ENCODE measurements at regions not wholly inside any gene's neighbourhood (a gene's known extent, or its start where the extent isn't known, plus 50 kb on each side); places are given as distances from the start of the nearest gene placed in this dataset.

DNA sequence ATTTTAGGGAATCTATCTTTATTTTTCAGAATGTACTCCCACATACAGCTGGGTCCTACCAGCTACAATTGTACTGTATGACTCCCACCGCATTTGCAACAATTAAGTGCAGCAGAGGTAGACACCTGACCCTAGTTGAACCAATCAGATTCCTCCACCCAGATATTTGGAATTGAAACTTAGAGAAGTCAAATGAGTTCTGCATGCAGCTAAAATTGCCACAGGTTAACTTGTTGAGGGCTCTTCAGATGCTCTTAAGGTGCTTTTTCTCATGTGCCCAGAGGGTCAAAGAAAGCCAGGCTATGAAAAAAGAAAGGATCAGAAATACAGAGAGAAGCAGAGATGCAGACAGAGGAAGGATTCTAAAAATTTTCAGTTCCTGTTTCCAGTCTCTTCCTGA is 68.0 kb upstream of the TES start:
- BruUV-seq (replicated peaks), result no TSS peak
- WGBS (ENCODE audit: low lambda C conversion rate), result 50% methylated on average over 1 of the region's 1 CpG
- intact Hi-C loops (cut with micrococcal nuclease; ENCODE audit: unreplicated experiment), result no loop called here
- Histone ChIP-seq H2AFZ (ENCODE audit: low read length) (no peak overlapping the region), H3K4me2 (ENCODE audit: low read depth, low read length) (no peak overlapping the region), H3K9me3 (ENCODE audit: low read length) (no peaks in the 10 kb centered on the region), H3K36me3 (replicated peaks in 1 of 2; ENCODE audit: control insufficient read depth in 1 of 2, insufficient read depth in 2 of 2, low read length in 2 of 2) (no peaks in the 10 kb centered on the region), H3K4me3 (replicated peaks in 1 of 3; ENCODE audit: insufficient read depth in 1 of 3, low read depth in 2 of 3, low read length in 3 of 3) (no peak overlapping the region), H3K27me3 (ENCODE audit: control insufficient read depth in 1 of 2, insufficient read depth in 2 of 2, low read length in 2 of 2) (0 out of 5 replicates have a peak, but pooled peaks cover 2 to 3% of the 10 kb centered on the region in 2 experiments), H3K9ac (ENCODE audit: insufficient read depth, low read depth, low read length) (no peak overlapping the region), H3K4me1 (ENCODE audit: insufficient read depth, low read length) (peaks cover 13% of the 10 kb centered on the region), H4K20me1 (ENCODE audit: insufficient read depth, low read length) (no peaks in the 10 kb centered on the region), H3K27ac (ENCODE audit: extremely low read length, insufficient read depth, low read length) (no peak overlapping the region), H3K79me2 (ENCODE audit: insufficient read depth, low read length) (no peaks in the 10 kb centered on the region)
- TF ChIP-seq HINFP (CRISPR knock-in tag; IDR thresholded peaks at IDR 0.05; ENCODE audit: low read depth), result no peak
- no peak for TF ChIP-seq ZNF792 (CRISPR knock-in tag; IDR thresholded peaks at IDR 0.05)
- TF ChIP-seq, protein P1, sequence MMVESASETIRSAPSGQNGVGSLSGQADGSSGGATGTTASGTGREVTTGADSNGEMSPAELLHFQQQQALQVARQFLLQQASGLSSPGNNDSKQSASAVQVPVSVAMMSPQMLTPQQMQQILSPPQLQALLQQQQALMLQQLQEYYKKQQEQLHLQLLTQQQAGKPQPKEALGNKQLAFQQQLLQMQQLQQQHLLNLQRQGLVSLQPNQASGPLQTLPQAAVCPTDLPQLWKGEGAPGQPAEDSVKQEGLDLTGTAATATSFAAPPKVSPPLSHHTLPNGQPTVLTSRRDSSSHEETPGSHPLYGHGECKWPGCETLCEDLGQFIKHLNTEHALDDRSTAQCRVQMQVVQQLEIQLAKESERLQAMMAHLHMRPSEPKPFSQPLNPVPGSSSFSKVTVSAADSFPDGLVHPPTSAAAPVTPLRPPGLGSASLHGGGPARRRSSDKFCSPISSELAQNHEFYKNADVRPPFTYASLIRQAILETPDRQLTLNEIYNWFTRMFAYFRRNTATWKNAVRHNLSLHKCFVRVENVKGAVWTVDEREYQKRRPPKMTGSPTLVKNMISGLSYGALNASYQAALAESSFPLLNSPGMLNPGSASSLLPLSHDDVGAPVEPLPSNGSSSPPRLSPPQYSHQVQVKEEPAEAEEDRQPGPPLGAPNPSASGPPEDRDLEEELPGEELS (CRISPR knock-in tag; IDR thresholded peaks at IDR 0.05), result no peak
- no peak for TF ChIP-seq ZNF615 (CRISPR knock-in tag; IDR thresholded peaks at IDR 0.05; ENCODE audit: borderline replicate concordance)
- CTCF ChIA-PET (ENCODE audit: low intra/inter-chr PET ratio, low total read pairs), result no interaction called here
- FAIRE-seq, result no peak
- in situ Hi-C loops (cut with HindIII; ENCODE audit: extremely low pct_ligation_motif_present, low pct_unique_long_range_greater_than_20kb), result no loop called here
- DNase-seq (ENCODE audit: low spot score), result no peak
- POLR2A ChIA-PET, result no interaction called here
- ATAC-seq, result no peak

GRCh38 chr7:116142850-116143249 is 67.5 kb upstream of the TES start:
- ChIA-PET POLR2A (no interaction called here), CTCF (ENCODE audit: low intra/inter-chr PET ratio, low total read pairs) (interaction anchor here (1.4 kb wide), 1 partner anchor 93 kb away, joined by 3 read pairs; no protein-coding TSS in a partner anchor)
- H4K20me1 ChIP-seq (ENCODE audit: insufficient read depth, low read length), result no peaks in the 10 kb centered on the region
- DNase-seq (ENCODE audit: low spot score) (no peak), FAIRE-seq (no peak), ATAC-seq (no peak)
- peaks cover 13% of the 10 kb centered on the region for H3K4me1 ChIP-seq (ENCODE audit: insufficient read depth, low read length)
- H3K9me3 ChIP-seq (ENCODE audit: low read length), result no peaks in the 10 kb centered on the region
- H3K27me3 ChIP-seq (ENCODE audit: control insufficient read depth in 1 of 2, insufficient read depth in 2 of 2, low read length in 2 of 2), result 0 out of 5 replicates have a peak, but pooled peaks cover 2 to 3% of the 10 kb centered on the region in 2 experiments
- H3K4me3 ChIP-seq (replicated peaks in 1 of 3; ENCODE audit: insufficient read depth in 1 of 3, low read depth in 2 of 3, low read length in 3 of 3), result no peak overlapping the region
- no peak overlapping the region for H3K9ac ChIP-seq (ENCODE audit: insufficient read depth, low read depth, low read length)
- no peak overlapping the region for H3K27ac ChIP-seq (ENCODE audit: extremely low read length, insufficient read depth, low read length)
- WGBS (ENCODE audit: low lambda C conversion rate), result 48% methylated on average over 6 of the region's 6 CpGs
- H3K79me2 ChIP-seq (ENCODE audit: insufficient read depth, low read length), result no peaks in the 10 kb centered on the region
- intact Hi-C loops (cut with micrococcal nuclease; ENCODE audit: unreplicated experiment) (no loop called here), in situ Hi-C loops (cut with HindIII; ENCODE audit: extremely low pct_ligation_motif_present, low pct_unique_long_range_greater_than_20kb) (no loop called here)
- no peak overlapping the region for H3K4me2 ChIP-seq (ENCODE audit: low read depth, low read length)
- no peaks in the 10 kb centered on the region for H3K36me3 ChIP-seq (replicated peaks in 1 of 2; ENCODE audit: control insufficient read depth in 1 of 2, insufficient read depth in 2 of 2, low read length in 2 of 2)
- no TSS peak for BruUV-seq (replicated peaks)
- H2AFZ ChIP-seq (ENCODE audit: low read length), result no peak overlapping the region
- TF ChIP-seq, protein P2, sequence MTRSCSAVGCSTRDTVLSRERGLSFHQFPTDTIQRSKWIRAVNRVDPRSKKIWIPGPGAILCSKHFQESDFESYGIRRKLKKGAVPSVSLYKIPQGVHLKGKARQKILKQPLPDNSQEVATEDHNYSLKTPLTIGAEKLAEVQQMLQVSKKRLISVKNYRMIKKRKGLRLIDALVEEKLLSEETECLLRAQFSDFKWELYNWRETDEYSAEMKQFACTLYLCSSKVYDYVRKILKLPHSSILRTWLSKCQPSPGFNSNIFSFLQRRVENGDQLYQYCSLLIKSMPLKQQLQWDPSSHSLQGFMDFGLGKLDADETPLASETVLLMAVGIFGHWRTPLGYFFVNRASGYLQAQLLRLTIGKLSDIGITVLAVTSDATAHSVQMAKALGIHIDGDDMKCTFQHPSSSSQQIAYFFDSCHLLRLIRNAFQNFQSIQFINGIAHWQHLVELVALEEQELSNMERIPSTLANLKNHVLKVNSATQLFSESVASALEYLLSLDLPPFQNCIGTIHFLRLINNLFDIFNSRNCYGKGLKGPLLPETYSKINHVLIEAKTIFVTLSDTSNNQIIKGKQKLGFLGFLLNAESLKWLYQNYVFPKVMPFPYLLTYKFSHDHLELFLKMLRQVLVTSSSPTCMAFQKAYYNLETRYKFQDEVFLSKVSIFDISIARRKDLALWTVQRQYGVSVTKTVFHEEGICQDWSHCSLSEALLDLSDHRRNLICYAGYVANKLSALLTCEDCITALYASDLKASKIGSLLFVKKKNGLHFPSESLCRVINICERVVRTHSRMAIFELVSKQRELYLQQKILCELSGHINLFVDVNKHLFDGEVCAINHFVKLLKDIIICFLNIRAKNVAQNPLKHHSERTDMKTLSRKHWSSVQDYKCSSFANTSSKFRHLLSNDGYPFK (CRISPR knock-in tag; IDR thresholded peaks at IDR 0.05; ENCODE audit: borderline replicate concordance), result no peak
- TF ChIP-seq PLSCR1 (CRISPR knock-in tag; IDR thresholded peaks at IDR 0.05; ENCODE audit: borderline replicate concordance) (no peak), ZNF180 (CRISPR knock-in tag; IDR thresholded peaks at IDR 0.05; ENCODE audit: borderline replicate concordance, low read depth) (no peak), ATM (IDR thresholded peaks at IDR 0.05; ENCODE audit: borderline replicate concordance) (no peak), THYN1 (CRISPR knock-in tag; IDR thresholded peaks at IDR 0.05; ENCODE audit: borderline replicate concordance, low read depth) (no peak), ISX (CRISPR knock-in tag; conservative IDR thresholded peaks at IDR 0.05) (no peak), FOSL1 (CRISPR knock-in tag; IDR thresholded peaks at IDR 0.05; ENCODE audit: borderline replicate concordance) (no peak)
